Brain microvascular endothelial cell (primary cell): ENCODE measurements at regions not wholly inside any gene's neighbourhood (a gene's known extent, or its start where the extent isn't known, plus 50 kb on each side); places are given as distances from the start of the nearest gene placed in this dataset.

ENCODE experiments used
- DNase-seq: peaks from one replicate; pipeline ENCODE4 v3.0.0-alpha.2; 2020
- H3K27ac ChIP-seq: fragments of 250-450 bp; sonication (Bioruptor Pico); 2 replicates; pipeline ENCODE4 v1.5.1; 2020; ENCODE audit warnings: mild to moderate bottlenecking, moderate library complexity
- H3K27me3 ChIP-seq: fragments of 250-450 bp; sonication (Bioruptor Pico); replicated peaks from 2 replicates; pipeline ENCODE4 v1.5.1; 2020; ENCODE audit warnings: mild to moderate bottlenecking
- H3K36me3 ChIP-seq: fragments of 250-450 bp; sonication (Bioruptor Pico); replicated peaks from 2 replicates; pipeline ENCODE4 v1.5.1; 2020; ENCODE audit warnings: mild to moderate bottlenecking
- H3K4me3 ChIP-seq: 2 replicates; pipeline ENCODE4 v1.5.1; 2011; ENCODE audit warnings: low read depth, mild to moderate bottlenecking, control low read depth, low read length, moderate library complexity
- CTCF ChIP-seq: IDR thresholded peaks from 2 replicates; pipeline ENCODE4 v1.5.1; 2011; ENCODE audit warnings: low read depth, mild to moderate bottlenecking, moderate library complexity, low read length, control low read depth, inconsistent platforms; ENCODE audit errors: missing control alignments
- in situ Hi-C: cut with HindIII; loops from 2 replicates; pipeline ENCODE4 v1.10.0; 2017; ENCODE audit warnings: low sequenced_read_pairs, low pct_ligation_motif_present

DNA sequence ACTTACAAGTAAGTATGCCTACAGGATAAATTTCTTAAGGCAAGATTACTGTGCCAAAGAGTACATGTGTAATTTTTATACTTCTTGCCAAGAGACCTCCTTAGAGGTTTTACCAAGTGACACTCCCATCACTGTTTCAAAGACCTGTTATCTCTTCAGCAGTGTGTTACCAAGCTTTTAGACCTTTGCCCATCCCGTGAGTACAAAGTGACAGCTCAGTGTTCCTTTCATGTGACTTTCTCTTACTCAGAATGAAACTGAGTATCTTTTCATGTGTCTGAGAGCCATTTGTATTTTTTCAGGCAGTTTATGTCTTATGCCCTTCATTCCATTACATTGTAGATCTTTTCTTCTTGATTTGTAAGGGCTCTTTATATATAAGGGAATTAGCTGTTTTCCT, 287.5 kb upstream of the SALL3 start:
- TF ChIP-seq CTCF: no peak
- no peak for DNase-seq
- Histone ChIP-seq H3K4me3 (no peak overlapping the region), H3K27me3 (no peaks in the 10 kb centered on the region), H3K27ac (no peak overlapping the region), H3K36me3 (no peaks in the 10 kb centered on the region)
- in situ Hi-C loops: no loop called here

- Histone ChIP-seq H3K4me3 (no peak overlapping the region), H3K27ac (no peak overlapping the region), H3K36me3 (no peaks in the 10 kb centered on the region), H3K27me3 (no peaks in the 10 kb centered on the region)
- in situ Hi-C loops: no loop called here
- no peak for DNase-seq
- no peak for TF ChIP-seq CTCF
Observed at GRCh38 chr18:78693429-78693828, 286.2 kb upstream of the SALL3 start.

GRCh38 chr18:78696698-78697435, 282.8 kb upstream of the SALL3 start:
- no peaks in the 10 kb centered on the region for H3K27me3 ChIP-seq
- H3K36me3 ChIP-seq: no peaks in the 10 kb centered on the region
- TF ChIP-seq CTCF: no peak
- no peak overlapping the region for H3K27ac ChIP-seq
- no peak overlapping the region for H3K4me3 ChIP-seq
- no peak for DNase-seq
- in situ Hi-C loops: no loop called here

DNA sequence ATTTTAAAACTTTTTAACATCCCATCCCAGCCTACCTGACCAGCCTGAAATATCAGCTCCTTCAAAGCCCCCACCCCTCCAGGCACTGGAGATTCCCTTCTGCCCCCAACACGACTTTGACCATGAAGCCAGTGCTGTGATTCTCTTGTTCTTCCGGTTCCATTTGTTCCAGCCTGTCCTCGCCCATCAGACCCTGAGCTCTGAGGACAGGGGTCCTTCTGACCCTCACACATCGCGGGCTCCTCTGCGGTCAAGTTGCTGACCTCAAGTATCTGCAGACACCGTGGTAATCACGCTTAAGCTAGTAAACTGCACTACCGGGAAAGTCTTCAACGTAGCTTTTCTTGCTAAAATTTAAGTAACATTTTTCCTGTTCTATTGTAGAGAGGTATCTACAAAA, 282.2 kb upstream of the SALL3 start:
- no peak for TF ChIP-seq CTCF
- in situ Hi-C loops: no loop called here
- H3K27ac ChIP-seq: no peak overlapping the region

DNA sequence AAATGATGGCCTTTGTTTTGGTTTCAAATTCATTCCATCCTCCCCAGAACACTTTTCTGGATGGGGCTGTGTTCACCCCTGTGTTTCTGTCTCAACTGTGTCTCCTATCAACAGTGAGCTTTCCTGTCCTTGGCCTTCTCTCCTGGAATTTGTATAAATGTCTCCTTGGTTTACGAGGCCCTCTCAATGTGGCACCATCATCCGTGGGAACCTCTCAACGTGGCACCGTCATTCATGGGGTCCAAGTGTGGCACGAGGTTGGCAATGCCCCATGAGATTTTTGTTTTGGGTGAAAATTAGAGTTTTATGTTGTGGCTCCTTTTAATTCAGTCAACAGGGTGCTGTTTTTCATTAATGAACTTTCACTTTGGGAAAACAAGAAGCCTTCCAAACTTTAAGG, 280.7 kb upstream of the SALL3 start:
- H3K27me3 ChIP-seq: no peaks in the 10 kb centered on the region
- no peaks in the 10 kb centered on the region for H3K36me3 ChIP-seq
- no peak overlapping the region for H3K27ac ChIP-seq
- H3K4me3 ChIP-seq: no peak overlapping the region
- TF ChIP-seq CTCF: no peak
- in situ Hi-C loops: no loop called here
- DNase-seq: no peak

More for the DNA sequence above, 282.2 kb upstream of the SALL3 start:
- no peak overlapping the region for H3K4me3 ChIP-seq
- H3K36me3 ChIP-seq: no peaks in the 10 kb centered on the region
- no peaks in the 10 kb centered on the region for H3K27me3 ChIP-seq
- DNase-seq: no peak

GRCh38 chr18:78699499-78699898, 280.1 kb upstream of the SALL3 start:
- no peak for DNase-seq
- H3K27ac ChIP-seq: no peak overlapping the region
- in situ Hi-C loops: no loop called here
- TF ChIP-seq CTCF: no peak
- H3K4me3 ChIP-seq: no peak overlapping the region
- no peaks in the 10 kb centered on the region for H3K27me3 ChIP-seq
- no peaks in the 10 kb centered on the region for H3K36me3 ChIP-seq
